Vagina (tissue), 2 donors: ENCODE measurements at regions not wholly inside any gene's neighbourhood (a gene's known extent, or its start where the extent isn't known, plus 50 kb on each side); places are given as distances from the start of the nearest gene placed in this dataset.

Source experiments
- DNase-seq, 2 donors: peaks; one replicate each; pipeline ENCODE4 v3.0.0-alpha.2; 2017; ENCODE audit errors: extremely low spot score in 2 of 2
- H3K27ac ChIP-seq: fragments of 200-600 bp; sonication (generic); one replicate; pipeline ENCODE4 v1.5.1; 2019
- H3K27me3 ChIP-seq: fragments of 200-600 bp; sonication (generic); one replicate; pipeline ENCODE4 v1.5.1; 2019
- H3K36me3 ChIP-seq, 2 donors: fragments of 200-600 bp; sonication (generic); one replicate each; pipeline ENCODE4 v1.5.1; 2017 to 2019
- H3K4me1 ChIP-seq: fragments of 200-600 bp; sonication (generic); one replicate; pipeline ENCODE4 v1.5.1; 2019
- H3K4me3 ChIP-seq, 2 donors: fragments of 200-600 bp; sonication (generic); 1 replicate in 1 of 2; 2 replicates in 1 of 2; pipeline ENCODE4 v1.5.1; 2016 to 2019
- H3K9me3 ChIP-seq: fragments of 200-600 bp; sonication (generic); one replicate; pipeline ENCODE4 v1.5.1; 2019
- CTCF ChIP-seq, 3 experiments: fragments of 450-650 bp in 2 of 3; fragments of 200-600 bp in 1 of 3; sonication (generic) in 1 of 3; IDR thresholded peaks; one replicate each; pipeline ENCODE4 v1.5.1; 2017 to 2019; ENCODE audit warnings: antibody characterized with exemption in 3 of 3, mild to moderate bottlenecking in 2 of 3, moderate library complexity in 2 of 3
- POLR2A ChIP-seq, 2 donors: fragments of 450-650 bp; IDR thresholded peaks; one replicate each; pipeline ENCODE4 v1.6.1; 2017; ENCODE audit warnings: antibody characterized with exemption in 2 of 2, mild to moderate bottlenecking in 2 of 2, moderate library complexity in 2 of 2
- POLR2AphosphoS5 ChIP-seq, 2 donors: sonication (generic); formaldehyde crosslinking; IDR thresholded peaks; one replicate each; pipeline ENCODE4 v1.9.0; 2017; ENCODE audit warnings: antibody characterized with exemption in 2 of 2, mild to moderate bottlenecking in 2 of 2, low read depth in 1 of 2; ENCODE audit not compliant: insufficient read depth in 1 of 2
- intact Hi-C: fragments of 100-400 bp; cut with DNase I; formaldehyde crosslinking; loops from one replicate; pipeline ENCODE4 v1.15.1; 2023

- Histone ChIP-seq H3K4me1 (no peaks in the 10 kb centered on the region), H3K27ac (no peak overlapping the region), H3K9me3 (no peaks in the 10 kb centered on the region), H3K4me3 (no peak overlapping the region), H3K36me3 (no peaks in the 10 kb centered on the region), H3K27me3 (no peaks in the 10 kb centered on the region)
- intact Hi-C loops = no loop called here
- TF ChIP-seq CTCF (IDR thresholded peaks at IDR 0.05) = no peak
- TF ChIP-seq POLR2A (IDR thresholded peaks at IDR 0.05) = no peak
- no peak for TF ChIP-seq POLR2AphosphoS5 (IDR thresholded peaks at IDR 0.05; ENCODE audit: insufficient read depth in 1 of 2, low read depth in 1 of 2)
- no peak for DNase-seq
Measured at GRCh38 chr14:47778631-47779030, 103.2 kb upstream of the MDGA2 start.

GRCh38 chr14:47772652-47773051, 97.2 kb upstream of the MDGA2 start:
- Histone ChIP-seq H3K36me3 (no peaks in the 10 kb centered on the region), H3K4me1 (no peaks in the 10 kb centered on the region), H3K9me3 (no peaks in the 10 kb centered on the region), H3K4me3 (no peak overlapping the region), H3K27ac (no peak overlapping the region), H3K27me3 (no peaks in the 10 kb centered on the region)
- no peak for DNase-seq
- no peak for TF ChIP-seq POLR2AphosphoS5 (IDR thresholded peaks at IDR 0.05; ENCODE audit: insufficient read depth in 1 of 2, low read depth in 1 of 2)
- TF ChIP-seq CTCF (IDR thresholded peaks at IDR 0.05) = no peak
- no peak for TF ChIP-seq POLR2A (IDR thresholded peaks at IDR 0.05)
- intact Hi-C loops = no loop called here

GRCh38 chr14:47763188-47763854, 87.9 kb upstream of the MDGA2 start:
- Histone ChIP-seq H3K27ac (no peak overlapping the region), H3K4me1 (no peaks in the 10 kb centered on the region), H3K36me3 (no peaks in the 10 kb centered on the region), H3K4me3 (no peak overlapping the region), H3K9me3 (no peaks in the 10 kb centered on the region), H3K27me3 (no peaks in the 10 kb centered on the region)
- intact Hi-C loops = no loop called here
- TF ChIP-seq CTCF (IDR thresholded peaks at IDR 0.05) (no peak), POLR2AphosphoS5 (IDR thresholded peaks at IDR 0.05; ENCODE audit: insufficient read depth in 1 of 2, low read depth in 1 of 2) (no peak), POLR2A (IDR thresholded peaks at IDR 0.05) (no peak)
- DNase-seq = no peak

- H3K4me3 ChIP-seq = no peak overlapping the region
- no peaks in the 10 kb centered on the region for H3K27me3 ChIP-seq
- H3K36me3 ChIP-seq = no peaks in the 10 kb centered on the region
- no peaks in the 10 kb centered on the region for H3K9me3 ChIP-seq
- no peaks in the 10 kb centered on the region for H3K4me1 ChIP-seq
- no peak overlapping the region for H3K27ac ChIP-seq
- DNase-seq = no peak
- intact Hi-C loops = loop anchor here (5.0 kb wide), 1 partner anchor 400 kb away; no protein-coding TSS in a partner anchor
- TF ChIP-seq POLR2AphosphoS5 (IDR thresholded peaks at IDR 0.05; ENCODE audit: insufficient read depth in 1 of 2, low read depth in 1 of 2) (no peak), CTCF (IDR thresholded peaks at IDR 0.05) (no peak), POLR2A (IDR thresholded peaks at IDR 0.05) (no peak)
Measured at GRCh38 chr14:47746986-47747385, 71.6 kb upstream of the MDGA2 start.

GRCh38 chr14:47744155-47744554, 68.8 kb upstream of the MDGA2 start:
- Histone ChIP-seq H3K36me3 (no peaks in the 10 kb centered on the region), H3K9me3 (no peaks in the 10 kb centered on the region), H3K4me1 (no peaks in the 10 kb centered on the region), H3K27me3 (no peaks in the 10 kb centered on the region), H3K27ac (no peak overlapping the region), H3K4me3 (no peak overlapping the region)
- TF ChIP-seq POLR2A (IDR thresholded peaks at IDR 0.05) = no peak
- no peak for TF ChIP-seq CTCF (IDR thresholded peaks at IDR 0.05)
- no peak for TF ChIP-seq POLR2AphosphoS5 (IDR thresholded peaks at IDR 0.05; ENCODE audit: insufficient read depth in 1 of 2, low read depth in 1 of 2)
- no peak for DNase-seq
- intact Hi-C loops = no loop called here
